T-helper 2 cell treated with Interferon-gamma antibody and Interleukin-4, amounts not matched to agents 5 μg/mL and 100 μg/mL, for 36 hours (primary cell): ENCODE measurements at regions not wholly inside any gene's neighbourhood (a gene's known extent, or its start where the extent isn't known, plus 50 kb on each side); places are given as distances from the start of the nearest gene placed in this dataset.
"Not testable (repeated sequence)": the region's sequence is repeated elsewhere in the genome, so short reads cannot be mapped to it uniquely, and the experiment has no call there.

Experiments used
- DNase-seq: peaks from one replicate; pipeline ENCODE4 v3.0.0; 2021; ENCODE audit warnings: low spot score
- H3K27ac Mint-ChIP-seq: one replicate; pipeline ENCODE4 v1.8.0; 2021; ENCODE audit warnings: mild to moderate bottlenecking, mixed read lengths
- H3K27me3 Mint-ChIP-seq: one replicate; pipeline ENCODE4 v1.8.0; 2021; ENCODE audit warnings: low read depth, mixed read lengths
- H3K36me3 Mint-ChIP-seq: one replicate; pipeline ENCODE4 v1.8.0; 2021; ENCODE audit warnings: low read depth, mixed read lengths
- H3K4me1 Mint-ChIP-seq: one replicate; pipeline ENCODE4 v1.8.0; 2021; ENCODE audit warnings: low read depth, mixed read lengths
- H3K4me3 Mint-ChIP-seq: one replicate; pipeline ENCODE4 v1.8.0; 2022; ENCODE audit warnings: mild to moderate bottlenecking, moderate library complexity, mixed read lengths
- H3K9me3 Mint-ChIP-seq: one replicate; pipeline ENCODE4 v1.8.0; 2021; ENCODE audit warnings: mixed read lengths

GRCh38 chr4:91653067-91653466 is 650.7 kb upstream of the GRID2 start:
- no peaks in the 10 kb centered on the region for H3K4me1 Mint-ChIP-seq
- DNase-seq: no peak
- peaks cover 45% of the 10 kb centered on the region for H3K9me3 Mint-ChIP-seq
- no peaks in the 10 kb centered on the region for H3K27me3 Mint-ChIP-seq
- H3K36me3 Mint-ChIP-seq: no peaks in the 10 kb centered on the region
- no peak overlapping the region for H3K27ac Mint-ChIP-seq
- H3K4me3 Mint-ChIP-seq: no peak overlapping the region

GRCh38 chr4:91681091-91681490 is 622.7 kb upstream of the GRID2 start:
- no peak for DNase-seq
- H3K27ac Mint-ChIP-seq: no peak overlapping the region
- peaks cover 16% of the 10 kb centered on the region for H3K9me3 Mint-ChIP-seq
- no peaks in the 10 kb centered on the region for H3K27me3 Mint-ChIP-seq
- no peaks in the 10 kb centered on the region for H3K4me1 Mint-ChIP-seq
- H3K36me3 Mint-ChIP-seq: no peaks in the 10 kb centered on the region
- H3K4me3 Mint-ChIP-seq: no peak overlapping the region

- no peak for DNase-seq
- Mint-ChIP-seq H3K4me3 (no peak overlapping the region), H3K36me3 (no peaks in the 10 kb centered on the region), H3K27me3 (no peaks in the 10 kb centered on the region), H3K27ac (no peak overlapping the region), H3K4me1 (no peaks in the 10 kb centered on the region), H3K9me3 (peaks cover 14% of the 10 kb centered on the region)
Observed at GRCh38 chr4:91681544-91681943, 622.2 kb upstream of the GRID2 start.

GRCh38 chr4:91684955-91685354 is 618.8 kb upstream of the GRID2 start:
- no peak for DNase-seq
- Mint-ChIP-seq H3K4me3 (no peak overlapping the region), H3K4me1 (no peaks in the 10 kb centered on the region), H3K27ac (no peak overlapping the region), H3K27me3 (no peaks in the 10 kb centered on the region), H3K36me3 (no peaks in the 10 kb centered on the region), H3K9me3 (peaks cover 4% of the 10 kb centered on the region)

- no peaks in the 10 kb centered on the region for H3K4me1 Mint-ChIP-seq
- DNase-seq: no peak
Observed at GRCh38 chr4:91688413-91688812, 615.4 kb upstream of the GRID2 start.

GRCh38 chr4:91699691-91700090 is 604.1 kb upstream of the GRID2 start:
- peaks cover 32% of the 10 kb centered on the region for H3K9me3 Mint-ChIP-seq
- H3K4me3 Mint-ChIP-seq, H3K27me3 Mint-ChIP-seq, H3K27ac Mint-ChIP-seq, DNase-seq, H3K4me1 Mint-ChIP-seq, H3K36me3 Mint-ChIP-seq: not testable (repeated sequence)

More at GRCh38 chr4:91688413-91688812, 615.4 kb upstream of the GRID2 start:
- H3K36me3 Mint-ChIP-seq: no peaks in the 10 kb centered on the region
- H3K4me3 Mint-ChIP-seq: no peak overlapping the region
- peaks cover 11% of the 10 kb centered on the region for H3K9me3 Mint-ChIP-seq
- no peaks in the 10 kb centered on the region for H3K27me3 Mint-ChIP-seq
- no peak overlapping the region for H3K27ac Mint-ChIP-seq

GRCh38 chr4:91729851-91730250 is 573.9 kb upstream of the GRID2 start:
- no peak for DNase-seq
- Mint-ChIP-seq H3K4me3 (no peak overlapping the region), H3K27me3 (no peaks in the 10 kb centered on the region), H3K4me1 (no peaks in the 10 kb centered on the region), H3K9me3 (no peaks in the 10 kb centered on the region), H3K36me3 (no peaks in the 10 kb centered on the region), H3K27ac (no peak overlapping the region)

GRCh38 chr4:91734682-91735081 is 569.1 kb upstream of the GRID2 start:
- Mint-ChIP-seq H3K27ac (no peak overlapping the region), H3K4me3 (no peak overlapping the region), H3K9me3 (no peaks in the 10 kb centered on the region), H3K36me3 (no peaks in the 10 kb centered on the region), H3K4me1 (no peaks in the 10 kb centered on the region), H3K27me3 (no peaks in the 10 kb centered on the region)
- no peak for DNase-seq

- H3K4me1 Mint-ChIP-seq, H3K4me3 Mint-ChIP-seq, H3K27me3 Mint-ChIP-seq, H3K9me3 Mint-ChIP-seq, DNase-seq, H3K36me3 Mint-ChIP-seq, H3K27ac Mint-ChIP-seq: not testable (repeated sequence)
Observed at GRCh38 chr4:91738831-91739230, 564.9 kb upstream of the GRID2 start.

GRCh38 chr4:91746551-91746950 is 557.2 kb upstream of the GRID2 start:
- no peaks in the 10 kb centered on the region for H3K36me3 Mint-ChIP-seq
- no peak for DNase-seq
- no peak overlapping the region for H3K4me3 Mint-ChIP-seq
- H3K9me3 Mint-ChIP-seq: peaks cover 26% of the 10 kb centered on the region
- no peaks in the 10 kb centered on the region for H3K4me1 Mint-ChIP-seq
- no peaks in the 10 kb centered on the region for H3K27me3 Mint-ChIP-seq
- H3K27ac Mint-ChIP-seq: no peak overlapping the region

GRCh38 chr4:91751961-91752360 is 551.8 kb upstream of the GRID2 start:
- Mint-ChIP-seq H3K4me3 (no peak overlapping the region), H3K36me3 (no peaks in the 10 kb centered on the region), H3K9me3 (peaks cover 18% of the 10 kb centered on the region), H3K4me1 (no peaks in the 10 kb centered on the region), H3K27ac (no peak overlapping the region), H3K27me3 (no peaks in the 10 kb centered on the region)
- DNase-seq: no peak

- no peaks in the 10 kb centered on the region for H3K4me1 Mint-ChIP-seq
- no peak for DNase-seq
- H3K27ac Mint-ChIP-seq: no peak overlapping the region
- H3K9me3 Mint-ChIP-seq: peaks cover 28% of the 10 kb centered on the region
- no peak overlapping the region for H3K4me3 Mint-ChIP-seq
- no peaks in the 10 kb centered on the region for H3K27me3 Mint-ChIP-seq
- no peaks in the 10 kb centered on the region for H3K36me3 Mint-ChIP-seq
Observed at GRCh38 chr4:91754716-91755115, 549.0 kb upstream of the GRID2 start.

- Mint-ChIP-seq H3K27me3 (no peaks in the 10 kb centered on the region), H3K27ac (no peak overlapping the region), H3K4me3 (no peak overlapping the region), H3K36me3 (no peaks in the 10 kb centered on the region), H3K9me3 (peaks cover 25% of the 10 kb centered on the region), H3K4me1 (no peaks in the 10 kb centered on the region)
- DNase-seq: no peak
Observed at GRCh38 chr4:91758487-91758886, 545.3 kb upstream of the GRID2 start.

- Mint-ChIP-seq H3K9me3 (peaks cover 9% of the 10 kb centered on the region), H3K36me3 (no peaks in the 10 kb centered on the region), H3K27ac (no peak overlapping the region), H3K4me3 (no peak overlapping the region), H3K27me3 (no peaks in the 10 kb centered on the region), H3K4me1 (no peaks in the 10 kb centered on the region)
- no peak for DNase-seq
Observed at GRCh38 chr4:91764085-91764484, 539.7 kb upstream of the GRID2 start.

- Mint-ChIP-seq H3K27ac (no peak overlapping the region), H3K4me3 (no peak overlapping the region), H3K9me3 (peaks cover 40% of the 10 kb centered on the region), H3K4me1 (no peaks in the 10 kb centered on the region), H3K27me3 (no peaks in the 10 kb centered on the region), H3K36me3 (no peaks in the 10 kb centered on the region)
- no peak for DNase-seq
Observed at GRCh38 chr4:91769912-91770311, 533.9 kb upstream of the GRID2 start.
